Stomach smooth muscle (tissue), 2 donors: ENCODE measurements at regions not wholly inside any gene's neighbourhood (a gene's known extent, or its start where the extent isn't known, plus 50 kb on each side); places are given as distances from the start of the nearest gene placed in this dataset.
"Not testable (repeated sequence)": the region's sequence is repeated elsewhere in the genome, so short reads cannot be mapped to it uniquely, and the experiment has no call there.

ENCODE experiments used
- H3K27ac ChIP-seq: one replicate; pipeline ENCODE4 v1.7.0; 2013; ENCODE audit warnings: mild to moderate bottlenecking, low read length, inconsistent platforms
- H3K27me3 ChIP-seq, 2 donors: one replicate each; pipeline ENCODE4 v1.7.0; 2013; ENCODE audit warnings: low read length in 2 of 2; ENCODE audit not compliant: insufficient read depth in 2 of 2, control insufficient read depth in 1 of 2
- H3K36me3 ChIP-seq, 2 donors: one replicate each; pipeline ENCODE4 v1.7.0; 2013; ENCODE audit warnings: low read length in 2 of 2; ENCODE audit not compliant: control insufficient read depth in 2 of 2, insufficient read depth in 2 of 2
- H3K4me1 ChIP-seq: one replicate; pipeline ENCODE4 v1.7.0; 2013; ENCODE audit warnings: low read length; ENCODE audit not compliant: control insufficient read depth, insufficient read depth
- H3K4me3 ChIP-seq, 2 donors: one replicate each; pipeline ENCODE4 v1.7.0; 2013; ENCODE audit warnings: low read length in 2 of 2
- H3K9ac ChIP-seq, 2 donors: one replicate each; pipeline ENCODE4 v1.7.0; 2013; ENCODE audit warnings: low read length in 2 of 2, mild to moderate bottlenecking in 1 of 2
- H3K9me3 ChIP-seq, 2 donors: one replicate each; pipeline ENCODE4 v1.7.0; 2013; ENCODE audit warnings: low read length in 2 of 2; ENCODE audit not compliant: control insufficient read depth in 2 of 2
- donor health status: healthy.
- donor health status: Pancreatic carcinoma.

- H3K36me3 ChIP-seq, H3K9me3 ChIP-seq, H3K9ac ChIP-seq, H3K4me3 ChIP-seq, H3K4me1 ChIP-seq, H3K27me3 ChIP-seq, H3K27ac ChIP-seq: not testable (repeated sequence)
Measured at GRCh38 chr9:62915168-62915567, 1725.3 kb downstream of the SPATA31A7 start.

- H3K9me3 ChIP-seq, result not testable (repeated sequence)
Measured at GRCh38 chr9:62915661-62916060, 1725.8 kb downstream of the SPATA31A7 start.

GRCh38 chr9:62918648-62919385 lies 1729.0 kb downstream of the SPATA31A7 start:
- not testable (repeated sequence) for H3K27me3 ChIP-seq, H3K27ac ChIP-seq, H3K9ac ChIP-seq, H3K9me3 ChIP-seq, H3K36me3 ChIP-seq, H3K4me3 ChIP-seq, H3K4me1 ChIP-seq

More at GRCh38 chr9:62915661-62916060, 1725.8 kb downstream of the SPATA31A7 start:
- not testable (repeated sequence) for H3K4me3 ChIP-seq, H3K36me3 ChIP-seq, H3K27me3 ChIP-seq, H3K4me1 ChIP-seq, H3K9ac ChIP-seq, H3K27ac ChIP-seq

- H3K4me1 ChIP-seq, H3K9me3 ChIP-seq, H3K36me3 ChIP-seq, H3K27me3 ChIP-seq, H3K27ac ChIP-seq, H3K4me3 ChIP-seq, H3K9ac ChIP-seq: not testable (repeated sequence)
Measured at GRCh38 chr9:62931484-62931883, 1741.6 kb downstream of the SPATA31A7 start.

GRCh38 chr9:62952840-62953239 lies 1763.0 kb downstream of the SPATA31A7 start:
- not testable (repeated sequence) for H3K27me3 ChIP-seq, H3K4me1 ChIP-seq, H3K9me3 ChIP-seq, H3K9ac ChIP-seq, H3K4me3 ChIP-seq, H3K27ac ChIP-seq, H3K36me3 ChIP-seq
